ENCODE measurements at regions not wholly inside any gene's neighbourhood (a gene's known extent, or its start where the extent isn't known, plus 50 kb on each side); places are given as distances from the start of the nearest gene placed in this dataset.

DNA sequence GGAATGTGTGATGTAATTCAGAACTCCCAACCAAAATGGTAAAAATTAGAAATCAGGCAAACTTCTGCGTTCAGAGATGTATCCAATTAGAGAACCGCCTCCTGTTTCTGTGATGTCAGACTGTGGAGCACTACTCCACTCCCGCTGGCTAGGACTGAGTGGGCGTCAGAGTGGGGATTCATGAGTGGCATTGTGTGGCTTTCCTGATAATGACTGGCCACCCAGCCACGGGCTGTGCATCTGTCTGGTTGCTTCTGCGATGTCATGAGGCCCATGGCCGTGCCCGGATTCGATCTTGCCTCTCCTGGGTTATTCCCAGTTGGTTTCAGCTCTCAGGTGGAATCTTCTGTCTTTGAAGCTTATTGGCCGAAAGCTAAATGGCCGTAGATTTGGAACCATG is 87.1 kb upstream of the KCNA1 start:
- Histone ChIP-seq H3K18ac (ENCODE audit: insufficient read length, low read depth, low read length) (no peak overlapping the region), H3T11ph (ENCODE audit: low read length) (no peak overlapping the region), H2BK5ac (ENCODE audit: insufficient read length, low read length) (no peak overlapping the region), H3K14ac (ENCODE audit: insufficient read depth, low read length) (no peak overlapping the region), H4K20me1 (ENCODE audit: control insufficient read depth, insufficient read depth, insufficient read length) (no peaks in the 10 kb centered on the region), H3K4me1 (ENCODE audit: insufficient read depth, low read length) (no peaks in the 10 kb centered on the region), H4K5ac (ENCODE audit: insufficient read length, low read depth, low read length) (no peak overlapping the region), H2AK5ac (ENCODE audit: insufficient read length, low read length) (no peak overlapping the region), H2BK15ac (ENCODE audit: low read depth, low read length) (no peak overlapping the region), H2BK12ac (ENCODE audit: insufficient read length, low read depth, low read length) (no peak overlapping the region), H3K4me2 (ENCODE audit: insufficient read depth, insufficient read length, low read length) (no peak overlapping the region), H2AFZ (ENCODE audit: low read length) (no peak overlapping the region), H3K23ac (ENCODE audit: insufficient read length, low read depth, low read length) (no peak overlapping the region), H3K56ac (ENCODE audit: insufficient read length, low read depth, low read length) (no peak overlapping the region), H2BK120ac (ENCODE audit: low read depth, low read length, poor library complexity, severe bottlenecking) (no peak overlapping the region), H3K9me3 (ENCODE audit: control insufficient read depth, low read depth, low read length) (no peaks in the 10 kb centered on the region), H3K9ac (ENCODE audit: extremely low read depth, insufficient read length, low read length) (no peak overlapping the region), H4K8ac (replicated peaks; ENCODE audit: insufficient read length, low read depth, low read length) (no peak overlapping the region), H3K4ac (ENCODE audit: low read depth, low read length) (no peak overlapping the region), H3K27ac (ENCODE audit: insufficient read length, low read depth, low read length) (no peak overlapping the region), H3K23me2 (ENCODE audit: insufficient read length, low read depth, low read length, poor library complexity, severe bottlenecking) (no peaks in the 10 kb centered on the region), H4K91ac (ENCODE audit: insufficient read length, low read depth, low read length) (no peak overlapping the region), H2BK20ac (ENCODE audit: low read depth, low read length, poor library complexity, severe bottlenecking) (no peak overlapping the region), H3K27me3 (ENCODE audit: insufficient read depth, low read length) (no peaks in the 10 kb centered on the region; the same call in 1 of the 2 replicates), H3K79me1 (ENCODE audit: insufficient read depth, low read depth, low read length, poor library complexity, severe bottlenecking) (no peaks in the 10 kb centered on the region), H3K79me2 (ENCODE audit: insufficient read depth, low read length) (no peaks in the 10 kb centered on the region)
- H3K9me3 Mint-ChIP-seq: no peaks in the 10 kb centered on the region
- no peak for DNase-seq
- no peak overlapping the region for H3K4me3 Mint-ChIP-seq
- no peak overlapping the region for H3K27ac Mint-ChIP-seq
- TF ChIP-seq, protein P1, sequence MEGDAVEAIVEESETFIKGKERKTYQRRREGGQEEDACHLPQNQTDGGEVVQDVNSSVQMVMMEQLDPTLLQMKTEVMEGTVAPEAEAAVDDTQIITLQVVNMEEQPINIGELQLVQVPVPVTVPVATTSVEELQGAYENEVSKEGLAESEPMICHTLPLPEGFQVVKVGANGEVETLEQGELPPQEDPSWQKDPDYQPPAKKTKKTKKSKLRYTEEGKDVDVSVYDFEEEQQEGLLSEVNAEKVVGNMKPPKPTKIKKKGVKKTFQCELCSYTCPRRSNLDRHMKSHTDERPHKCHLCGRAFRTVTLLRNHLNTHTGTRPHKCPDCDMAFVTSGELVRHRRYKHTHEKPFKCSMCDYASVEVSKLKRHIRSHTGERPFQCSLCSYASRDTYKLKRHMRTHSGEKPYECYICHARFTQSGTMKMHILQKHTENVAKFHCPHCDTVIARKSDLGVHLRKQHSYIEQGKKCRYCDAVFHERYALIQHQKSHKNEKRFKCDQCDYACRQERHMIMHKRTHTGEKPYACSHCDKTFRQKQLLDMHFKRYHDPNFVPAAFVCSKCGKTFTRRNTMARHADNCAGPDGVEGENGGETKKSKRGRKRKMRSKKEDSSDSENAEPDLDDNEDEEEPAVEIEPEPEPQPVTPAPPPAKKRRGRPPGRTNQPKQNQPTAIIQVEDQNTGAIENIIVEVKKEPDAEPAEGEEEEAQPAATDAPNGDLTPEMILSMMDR (conservative IDR thresholded peaks at IDR 0.05): no peak
- peaks cover 38% of the 10 kb centered on the region for H3K27me3 Mint-ChIP-seq (ENCODE audit: low read depth)
- peaks cover 6 to 14% of the 10 kb centered on the region in 2 experiments for H3K4me1 Mint-ChIP-seq
- H3K36me3 Mint-ChIP-seq (ENCODE audit: insufficient read depth in 1 of 3, low read depth in 3 of 3): no peaks in the 10 kb centered on the region
- no CpG with 5 or more reads among the region's 11 CpGs for WGBS (ENCODE audit: extremely low coverage, insufficient read length, low lambda C conversion rate)
